HEK293 (cell line): ENCODE measurements at regions not wholly inside any gene's neighbourhood (a gene's known extent, or its start where the extent isn't known, plus 50 kb on each side); places are given as distances from the start of the nearest gene placed in this dataset.

Experiments used
- CTCF ChIA-PET: fragments of 350-600 bp; formaldehyde crosslinking; extraction: SDS; loops from one replicate; lab custom pipeline; 2021; ENCODE audit warnings: antibody characterized with exemption; lab: Yijun Ruan, JAX
- POLR2A ChIA-PET: fragments of 300-600 bp; formaldehyde crosslinking; extraction: SDS; loops from one replicate; lab custom pipeline; 2020; ENCODE audit warnings: antibody characterized with exemption, inconsistent platforms; lab: Yijun Ruan, JAX
- H3K27ac ChIP-seq: fragments of 200-500 bp; sonication (Bioruptor generic); 2 replicates; pipeline ENCODE4 v1.5.1; 2014; ENCODE audit warnings: low read depth, low read length, control low read depth, inconsistent platforms; ENCODE audit errors: extremely low read depth
- H3K36me3 ChIP-seq, 2 experiments: fragments of 200-500 bp in 1 of 2; sonication (Bioruptor generic) in 1 of 2; 1 replicate in 1 of 2; 2 replicates in 1 of 2; pipeline ENCODE4 v1.5.1; 2014 to 2017; ENCODE audit warnings: inconsistent platforms in 2 of 2, low read length in 2 of 2; ENCODE audit not compliant: control insufficient read depth in 2 of 2, insufficient read depth in 1 of 2
- H3K4me1 ChIP-seq: fragments of 200-500 bp; sonication (Bioruptor generic); 2 replicates; pipeline ENCODE4 v1.5.1; 2014; ENCODE audit warnings: mild to moderate bottlenecking, low read length, inconsistent platforms; ENCODE audit not compliant: control insufficient read depth, insufficient read depth
- H3K4me3 ChIP-seq: 2 replicates; pipeline ENCODE4 v1.5.1; 2011; ENCODE audit warnings: low read depth, mild to moderate bottlenecking, control low read depth, low read length, moderate library complexity
- H3K9me3 ChIP-seq: fragments of 200-500 bp; sonication (Bioruptor generic); 2 replicates; pipeline ENCODE4 v1.5.1; 2014; ENCODE audit warnings: low read depth, low read length, inconsistent platforms; ENCODE audit not compliant: control insufficient read depth, insufficient read depth
- BCL6B ChIP-seq: fragments of 450-650 bp; formaldehyde crosslinking; IDR thresholded peaks from 2 replicates; pipeline ENCODE4 v1.5.1; 2017; ENCODE audit warnings: missing biosample characterization, missing genetic modification characterization
- ELK4 ChIP-seq: IDR thresholded peaks from 2 replicates; pipeline ENCODE4 v1.6.1; 2011; ENCODE audit warnings: mild to moderate bottlenecking, low read depth, low read length, borderline replicate concordance
- FEZF1 ChIP-seq: fragments of 450-650 bp; formaldehyde crosslinking; IDR thresholded peaks from 2 replicates; pipeline ENCODE4 v1.5.1; 2016; ENCODE audit warnings: missing biosample characterization, missing genetic modification characterization
- GLIS2 ChIP-seq: fragments of 450-650 bp; formaldehyde crosslinking; IDR thresholded peaks from 2 replicates; pipeline ENCODE4 v1.5.1; 2016; ENCODE audit warnings: missing biosample characterization, missing genetic modification characterization
- KLF16 ChIP-seq: fragments of 450-650 bp; formaldehyde crosslinking; IDR thresholded peaks from 2 replicates; pipeline ENCODE4 v1.5.1; 2017; ENCODE audit warnings: missing biosample characterization, missing genetic modification characterization
- MZF1 ChIP-seq: fragments of 450-650 bp; formaldehyde crosslinking; IDR thresholded peaks from 2 replicates; pipeline ENCODE4 v1.5.1; 2017; ENCODE audit warnings: missing biosample characterization, missing genetic modification characterization, borderline replicate concordance
- SCRT1 ChIP-seq: fragments of 450-650 bp; formaldehyde crosslinking; IDR thresholded peaks from 2 replicates; pipeline ENCODE4 v1.5.1; 2016; ENCODE audit warnings: missing biosample characterization, missing genetic modification characterization, borderline replicate concordance
- YY2 ChIP-seq: fragments of 450-650 bp; formaldehyde crosslinking; IDR thresholded peaks from 2 replicates; pipeline ENCODE4 v1.5.1; 2016; ENCODE audit warnings: missing biosample characterization, missing genetic modification characterization
- ZFP69B ChIP-seq: fragments of 450-650 bp; formaldehyde crosslinking; IDR thresholded peaks from 2 replicates; pipeline ENCODE4 v1.5.1; 2016; ENCODE audit warnings: missing biosample characterization, missing genetic modification characterization
- ZNF16 ChIP-seq: fragments of 450-650 bp; formaldehyde crosslinking; IDR thresholded peaks from 2 replicates; pipeline ENCODE4 v1.5.1; 2016; ENCODE audit warnings: low read depth, missing biosample characterization, missing genetic modification characterization
- ZNF184 ChIP-seq: fragments of 450-650 bp; IDR thresholded peaks from 2 replicates; pipeline ENCODE4 v1.5.1; 2018; ENCODE audit warnings: missing biosample characterization, mild to moderate bottlenecking, missing genetic modification characterization
- ZNF37A ChIP-seq: fragments of 450-650 bp; IDR thresholded peaks from 2 replicates; pipeline ENCODE4 v1.5.1; 2018; ENCODE audit warnings: missing biosample characterization, missing genetic modification characterization
- ZNF391 ChIP-seq: fragments of 450-650 bp; formaldehyde crosslinking; IDR thresholded peaks from 2 replicates; pipeline ENCODE4 v1.5.1; 2016; ENCODE audit warnings: low read depth, missing biosample characterization, missing genetic modification characterization, borderline replicate concordance
- ZNF513 ChIP-seq: fragments of 450-650 bp; IDR thresholded peaks from 2 replicates; pipeline ENCODE4 v1.5.1; 2018; ENCODE audit warnings: missing biosample characterization, missing genetic modification characterization
- ZNF596 ChIP-seq: fragments of 450-650 bp; IDR thresholded peaks from 2 replicates; pipeline ENCODE4 v1.5.0; 2018; ENCODE audit warnings: missing biosample characterization, mild to moderate bottlenecking, missing genetic modification characterization, moderate library complexity
- ZNF658 ChIP-seq: fragments of 450-650 bp; formaldehyde crosslinking; IDR thresholded peaks from 2 replicates; pipeline ENCODE4; 2016; ENCODE audit warnings: missing biosample characterization, missing genetic modification characterization
- ZNF670 ChIP-seq: fragments of 450-650 bp; formaldehyde crosslinking; IDR thresholded peaks from 2 replicates; pipeline ENCODE4 v1.5.1; 2016; ENCODE audit warnings: missing biosample characterization, missing genetic modification characterization, low read depth
- ZNF677 ChIP-seq: fragments of 450-650 bp; IDR thresholded peaks from 2 replicates; pipeline ENCODE4 v1.5.0; 2018; ENCODE audit warnings: missing biosample characterization, mild to moderate bottlenecking, missing genetic modification characterization, moderate library complexity

GRCh38 chr13:87607266-87607665 is 63.9 kb upstream of the SLITRK5 start (continued):
- TF ChIP-seq ZNF513 = no peak
- TF ChIP-seq ZFP69B (tag by site-specific recombination) = no peak
- TF ChIP-seq YY2 = no peak
- TF ChIP-seq, all 188 proteins: peak for 0

- Histone ChIP-seq H3K27ac (no peak overlapping the region), H3K4me1 (no peaks in the 10 kb centered on the region), H3K36me3 (no peaks in the 10 kb centered on the region), H3K9me3 (no peaks in the 10 kb centered on the region), H3K4me3 (no peak overlapping the region)
- ChIA-PET POLR2A (no interaction called here), CTCF (no interaction called here)
- no peak for TF ChIP-seq GLIS2 (tag by site-specific recombination)
- TF ChIP-seq ELK4 = no peak
- TF ChIP-seq ZNF16 (tag by site-specific recombination) = no peak
- TF ChIP-seq ZNF391 (tag by site-specific recombination) = no peak
- no peak for TF ChIP-seq ZNF596
- no peak for TF ChIP-seq BCL6B (tag by site-specific recombination)
- TF ChIP-seq FEZF1 (tag by site-specific recombination) = no peak
- TF ChIP-seq ZNF37A = no peak
- TF ChIP-seq ZNF184 = no peak
- TF ChIP-seq KLF16 (tag by site-specific recombination) = no peak
- no peak for TF ChIP-seq MZF1 (tag by site-specific recombination)
- TF ChIP-seq ZNF658 (tag by site-specific recombination) = no peak
- no peak for TF ChIP-seq SCRT1 (tag by site-specific recombination)
- no peak for TF ChIP-seq ZNF670 (tag by site-specific recombination)
- no peak for TF ChIP-seq ZNF677 (tag by site-specific recombination)
Measured at GRCh38 chr13:87614276-87614675, 56.9 kb upstream of the SLITRK5 start.
